ACC112 (cell line): ENCODE measurements at regions not wholly inside any gene's neighbourhood (a gene's known extent, or its start where the extent isn't known, plus 50 kb on each side); places are given as distances from the start of the nearest gene placed in this dataset.
"Not testable (repeated sequence)": the region's sequence is repeated elsewhere in the genome, so short reads cannot be mapped to it uniquely, and the experiment has no call there.

ENCODE experiments used
- H2AFZ ChIP-seq: fragments of 200-600 bp; sonication (generic); one replicate; pipeline ENCODE4 v1.6.0; 2017; ENCODE audit warnings: antibody characterized with exemption, low read length; ENCODE audit not compliant: unreplicated experiment
- H3K27ac ChIP-seq: fragments of 200-600 bp; sonication (generic); 2 replicates; pipeline ENCODE4 v1.5.1; 2014; ENCODE audit warnings: low read depth, mild to moderate bottlenecking, antibody characterized with exemption, low read length, moderate library complexity
- H3K27me3 ChIP-seq: fragments of 200-600 bp; sonication (generic); 2 replicates; pipeline ENCODE4 v1.6.1; 2014; ENCODE audit warnings: mild to moderate bottlenecking, antibody characterized with exemption, low read length, moderate library complexity, mixed read lengths; ENCODE audit not compliant: insufficient read depth
- H3K36me3 ChIP-seq: fragments of 200-600 bp; sonication (generic); 2 replicates; pipeline ENCODE4 v1.6.1; 2016; ENCODE audit warnings: mild to moderate bottlenecking, antibody characterized with exemption, low read length, moderate library complexity, mixed read lengths; ENCODE audit not compliant: insufficient read depth
- H3K4me1 ChIP-seq: fragments of 200-600 bp; sonication (generic); one replicate; pipeline ENCODE4 v1.6.1; 2016; ENCODE audit warnings: low read length, mixed read lengths; ENCODE audit not compliant: insufficient read depth, unreplicated experiment, control insufficient read depth
- H3K4me3 ChIP-seq: fragments of 200-600 bp; sonication (generic); 2 replicates; pipeline ENCODE4 v1.5.1; 2014; ENCODE audit warnings: mild to moderate bottlenecking, low read depth, low read length
- H3K79me2 ChIP-seq: fragments of 200-600 bp; sonication (generic); one replicate; pipeline ENCODE4 v1.6.0; 2016; ENCODE audit warnings: low read length; ENCODE audit not compliant: control insufficient read depth, unreplicated experiment, insufficient read depth

DNA sequence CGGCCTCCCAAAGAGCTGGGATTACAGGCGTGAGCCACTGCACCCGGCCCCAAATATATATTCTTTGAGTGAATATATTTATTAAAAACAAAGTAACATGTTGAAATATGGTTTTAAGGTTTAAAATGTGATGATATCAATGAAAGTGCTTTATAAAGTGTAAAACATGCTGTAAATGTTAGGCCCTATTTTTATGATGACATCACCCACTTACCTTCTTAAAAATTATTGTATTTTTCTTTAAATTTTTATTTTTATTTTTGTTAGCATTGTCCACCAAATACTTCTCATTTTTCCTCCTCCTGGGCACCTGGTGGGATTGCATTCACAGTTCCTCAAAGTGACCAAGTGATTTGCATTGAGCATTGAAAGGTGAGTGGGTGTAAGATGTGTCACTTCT, 152.6 kb upstream of the TBX3 start:
- Histone ChIP-seq H3K36me3 (peaks cover 3% of the 10 kb centered on the region; the same call in 1 of the 2 replicates), H3K4me3 (no peak overlapping the region), H3K27me3 (no peaks in the 10 kb centered on the region), H3K79me2 (no peaks in the 10 kb centered on the region), H3K27ac (no peak overlapping the region), H3K4me1 (peaks cover 15% of the 10 kb centered on the region), H2AFZ (no peak overlapping the region)

DNA sequence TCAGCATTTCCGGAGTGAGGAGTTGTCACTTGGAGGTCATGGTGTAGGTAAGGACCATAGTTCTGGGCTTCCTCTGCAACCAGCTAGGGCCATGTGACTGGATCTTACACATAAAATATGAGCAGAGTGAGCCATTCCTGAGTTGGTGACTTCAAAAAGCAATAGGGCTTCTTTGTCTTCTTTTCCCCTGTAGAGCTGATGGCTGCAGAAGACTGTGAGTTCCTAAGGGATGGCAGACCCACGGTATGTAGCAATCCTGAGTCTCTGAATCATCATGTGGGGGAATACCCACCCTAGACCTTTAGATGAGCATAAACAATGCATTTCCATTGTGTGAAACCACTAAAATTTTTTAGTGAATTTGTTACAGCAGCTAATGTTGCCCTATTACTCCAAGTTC, 151.1 kb upstream of the TBX3 start:
- H2AFZ ChIP-seq = no peak overlapping the region
- no peaks in the 10 kb centered on the region for H3K79me2 ChIP-seq
- H3K4me3 ChIP-seq = 0 out of 2 replicates have a peak overlapping the region, but pooled peaks have one; percentile 19
- peak overlapping the region; percentile 53 for H3K27ac ChIP-seq
- peaks cover 3% of the 10 kb centered on the region; the same call in 1 of the 2 replicates for H3K36me3 ChIP-seq
- no peaks in the 10 kb centered on the region for H3K27me3 ChIP-seq
- H3K4me1 ChIP-seq = peaks cover 15% of the 10 kb centered on the region

DNA sequence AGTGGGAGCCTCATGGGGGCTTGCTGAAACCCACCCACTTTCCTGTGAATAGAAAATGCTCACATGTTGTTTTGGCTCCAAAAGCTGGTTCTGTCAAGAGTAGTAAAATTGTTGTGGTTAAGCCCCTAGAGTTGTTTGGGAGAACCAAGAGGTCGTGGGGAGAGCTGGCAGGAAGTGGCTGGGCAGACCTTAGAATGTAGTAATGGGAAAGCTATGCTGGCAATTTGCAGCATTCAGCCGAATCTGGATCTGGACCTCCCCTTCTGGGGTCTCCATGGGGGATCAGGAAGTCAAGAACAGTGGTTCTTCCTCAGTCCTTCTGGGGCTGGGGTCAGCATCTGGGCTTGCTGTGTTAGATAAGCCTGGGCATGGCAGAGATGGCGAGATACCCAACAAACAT, 150.6 kb upstream of the TBX3 start:
- peaks cover 15% of the 10 kb centered on the region for H3K4me1 ChIP-seq
- no peaks in the 10 kb centered on the region for H3K27me3 ChIP-seq
- H3K79me2 ChIP-seq = no peaks in the 10 kb centered on the region
- H2AFZ ChIP-seq = no peak overlapping the region
- H3K36me3 ChIP-seq = peaks cover 3% of the 10 kb centered on the region; the same call in 1 of the 2 replicates
- 0 out of 2 replicates have a peak overlapping the region, but pooled peaks have one; percentile 19 for H3K4me3 ChIP-seq
- peak overlapping the region; percentile 53 for H3K27ac ChIP-seq

DNA sequence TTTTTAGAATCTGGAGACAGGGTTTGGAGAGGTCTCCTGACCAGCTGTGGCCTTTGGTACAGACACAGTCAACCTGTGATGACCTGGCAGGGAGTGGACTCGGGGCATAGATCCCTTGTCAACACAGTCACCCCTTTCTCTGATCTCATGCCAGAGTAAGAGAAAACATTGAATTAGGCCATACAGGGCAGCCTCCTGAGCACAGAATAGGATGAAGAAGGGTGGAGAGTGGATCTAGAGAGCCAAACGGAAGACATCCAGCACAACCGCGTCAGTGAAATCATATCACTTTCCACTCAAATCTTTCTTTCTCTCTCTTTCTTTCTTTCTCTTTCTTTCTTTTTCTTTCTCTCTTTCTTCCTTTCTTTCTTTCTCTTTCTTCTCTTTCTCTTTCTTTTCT, 145.9 kb upstream of the TBX3 start:
- H3K36me3 ChIP-seq = no peaks in the 10 kb centered on the region
- no peak overlapping the region for H3K4me3 ChIP-seq
- peaks cover 12% of the 10 kb centered on the region for H3K4me1 ChIP-seq
- no peaks in the 10 kb centered on the region for H3K27me3 ChIP-seq
- no peak overlapping the region for H3K27ac ChIP-seq
- H3K79me2 ChIP-seq = no peaks in the 10 kb centered on the region
- H2AFZ ChIP-seq = no peak overlapping the region

DNA sequence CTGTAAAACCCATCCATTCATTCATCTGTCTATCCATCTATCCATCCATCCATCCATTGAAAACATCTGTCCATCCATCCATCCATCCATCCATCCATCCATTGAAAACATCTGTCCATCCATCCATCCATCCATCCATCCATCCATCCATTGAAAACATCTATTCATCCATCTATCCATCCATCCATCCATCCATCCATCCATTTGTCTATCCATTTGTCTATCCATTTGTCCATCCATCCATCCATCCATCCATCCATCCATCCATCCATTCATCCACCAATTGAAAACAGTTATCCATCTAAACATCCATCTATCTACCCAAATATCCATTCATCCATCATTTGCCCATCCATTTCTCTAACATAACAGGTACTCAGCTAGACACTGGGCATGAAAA, 145.3 kb upstream of the TBX3 start:
- not testable (repeated sequence) for H3K27ac ChIP-seq, H3K27me3 ChIP-seq, H3K4me3 ChIP-seq, H2AFZ ChIP-seq, H3K4me1 ChIP-seq, H3K79me2 ChIP-seq, H3K36me3 ChIP-seq

DNA sequence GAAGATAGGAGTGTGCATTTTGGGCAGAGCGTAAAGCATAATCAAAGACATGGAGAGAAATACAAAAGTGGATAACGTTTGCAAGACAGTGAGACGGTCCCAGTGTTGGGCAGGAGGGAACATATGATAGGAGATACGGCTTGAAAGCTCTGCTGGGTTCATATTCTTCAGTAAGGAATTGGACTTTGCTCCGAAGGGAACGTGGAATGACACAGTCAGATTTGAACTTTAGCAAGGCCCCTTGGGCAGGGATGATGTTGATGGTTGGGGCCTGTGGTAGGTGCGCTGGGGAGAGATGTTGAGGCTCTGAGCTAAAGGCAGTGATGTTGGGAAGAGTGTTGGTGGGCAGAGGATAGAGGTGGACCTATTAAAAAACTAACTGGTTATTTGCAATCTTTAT, 143.5 kb upstream of the TBX3 start:
- Histone ChIP-seq H3K27ac (no peak overlapping the region), H3K27me3 (no peaks in the 10 kb centered on the region), H3K4me3 (no peak overlapping the region), H3K36me3 (no peaks in the 10 kb centered on the region), H3K4me1 (no peaks in the 10 kb centered on the region), H2AFZ (no peak overlapping the region), H3K79me2 (no peaks in the 10 kb centered on the region)

DNA sequence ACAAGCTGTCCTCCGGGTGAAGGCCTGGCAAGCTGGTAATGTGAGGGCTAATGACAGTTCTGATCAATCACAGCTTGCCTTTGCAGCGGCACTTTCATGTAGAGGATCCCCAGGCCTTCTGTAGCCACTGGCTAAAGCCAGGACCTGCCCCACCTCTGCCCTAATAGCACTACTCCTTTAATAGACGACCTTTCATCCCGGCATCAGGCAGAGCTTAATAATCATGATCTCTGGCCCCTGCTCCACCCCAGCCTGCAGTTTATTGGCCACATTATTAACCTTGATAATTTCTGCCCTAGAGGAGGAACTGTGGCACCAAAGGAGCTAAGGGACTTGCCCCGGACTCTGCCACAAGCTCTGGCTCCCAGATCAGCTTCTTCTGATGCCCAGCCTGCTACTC, 142.3 kb upstream of the TBX3 start:
- Histone ChIP-seq H3K27me3 (no peaks in the 10 kb centered on the region), H3K36me3 (no peaks in the 10 kb centered on the region), H3K4me3 (no peak overlapping the region), H3K79me2 (no peaks in the 10 kb centered on the region), H3K27ac (no peak overlapping the region), H3K4me1 (no peaks in the 10 kb centered on the region), H2AFZ (no peak overlapping the region)

DNA sequence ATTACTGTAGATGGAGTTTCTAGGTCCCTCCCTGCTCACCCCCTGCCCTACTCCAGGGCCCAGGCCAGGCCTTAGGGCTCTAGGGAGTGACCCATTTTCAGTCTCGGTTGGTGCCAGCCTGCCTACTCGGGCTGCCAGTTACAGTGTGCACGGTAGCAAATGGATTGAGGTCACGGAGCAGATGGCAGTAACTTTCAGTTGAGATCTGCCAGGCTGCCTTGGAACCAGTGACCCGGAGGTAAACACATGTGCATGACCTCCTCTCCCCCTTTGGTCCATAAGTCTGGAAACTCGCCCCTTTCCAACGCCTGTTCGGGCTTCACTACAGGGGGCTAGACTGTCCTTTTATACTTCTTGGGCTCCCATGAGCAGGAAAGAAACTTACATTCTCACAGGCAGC, 139.7 kb upstream of the TBX3 start:
- H3K4me1 ChIP-seq = no peaks in the 10 kb centered on the region
- no peak overlapping the region for H2AFZ ChIP-seq
- no peak overlapping the region for H3K4me3 ChIP-seq
- H3K27me3 ChIP-seq = no peaks in the 10 kb centered on the region
- no peaks in the 10 kb centered on the region for H3K79me2 ChIP-seq
- no peaks in the 10 kb centered on the region for H3K36me3 ChIP-seq
- no peak overlapping the region for H3K27ac ChIP-seq

DNA sequence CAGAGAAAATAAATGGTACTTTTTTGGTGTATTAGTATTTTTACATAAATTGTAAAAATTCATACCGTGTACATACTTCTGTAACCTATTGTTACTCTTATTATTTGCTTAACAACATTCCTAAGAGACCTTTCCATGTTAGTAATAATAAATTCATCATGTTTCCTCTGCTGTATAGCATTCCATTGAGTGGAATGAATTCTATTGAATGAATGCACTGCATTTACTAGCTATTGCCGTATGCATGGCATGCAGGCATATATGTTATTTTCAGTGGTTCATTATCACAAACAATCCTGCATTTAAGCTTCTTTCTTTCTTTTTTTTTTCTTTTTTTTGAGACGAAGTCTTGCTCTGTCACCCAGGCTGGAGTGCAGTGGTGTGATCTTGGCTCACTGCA, 137.6 kb upstream of the TBX3 start:
- no peak overlapping the region for H3K4me3 ChIP-seq
- no peak overlapping the region for H2AFZ ChIP-seq
- no peaks in the 10 kb centered on the region for H3K79me2 ChIP-seq
- H3K4me1 ChIP-seq = no peaks in the 10 kb centered on the region
- no peak overlapping the region for H3K27ac ChIP-seq
- no peaks in the 10 kb centered on the region for H3K27me3 ChIP-seq
- H3K36me3 ChIP-seq = no peaks in the 10 kb centered on the region

DNA sequence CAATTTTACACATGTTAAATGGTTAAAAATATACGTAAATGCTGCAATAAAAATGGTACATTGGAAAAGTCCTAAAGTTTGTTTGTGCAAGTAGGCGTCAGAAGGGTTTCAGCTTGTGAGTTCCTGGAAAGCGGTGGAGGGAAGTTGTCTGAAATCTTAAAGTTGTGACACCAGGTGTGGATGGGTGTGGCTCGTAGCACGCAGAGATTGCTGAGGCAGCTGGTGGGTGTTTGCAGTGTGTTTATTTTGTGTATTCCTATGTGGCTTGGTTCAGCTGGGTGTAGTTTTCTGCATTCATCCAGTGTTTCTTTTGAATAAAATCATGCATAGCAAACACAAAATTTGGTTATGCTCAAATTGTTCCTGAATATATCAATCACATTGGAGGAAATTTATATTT, 136.8 kb upstream of the TBX3 start:
- no peaks in the 10 kb centered on the region for H3K27me3 ChIP-seq
- H3K36me3 ChIP-seq = no peaks in the 10 kb centered on the region
- no peaks in the 10 kb centered on the region for H3K79me2 ChIP-seq
- H3K27ac ChIP-seq = no peak overlapping the region
- H3K4me1 ChIP-seq = no peaks in the 10 kb centered on the region
- no peak overlapping the region for H3K4me3 ChIP-seq
- no peak overlapping the region for H2AFZ ChIP-seq

DNA sequence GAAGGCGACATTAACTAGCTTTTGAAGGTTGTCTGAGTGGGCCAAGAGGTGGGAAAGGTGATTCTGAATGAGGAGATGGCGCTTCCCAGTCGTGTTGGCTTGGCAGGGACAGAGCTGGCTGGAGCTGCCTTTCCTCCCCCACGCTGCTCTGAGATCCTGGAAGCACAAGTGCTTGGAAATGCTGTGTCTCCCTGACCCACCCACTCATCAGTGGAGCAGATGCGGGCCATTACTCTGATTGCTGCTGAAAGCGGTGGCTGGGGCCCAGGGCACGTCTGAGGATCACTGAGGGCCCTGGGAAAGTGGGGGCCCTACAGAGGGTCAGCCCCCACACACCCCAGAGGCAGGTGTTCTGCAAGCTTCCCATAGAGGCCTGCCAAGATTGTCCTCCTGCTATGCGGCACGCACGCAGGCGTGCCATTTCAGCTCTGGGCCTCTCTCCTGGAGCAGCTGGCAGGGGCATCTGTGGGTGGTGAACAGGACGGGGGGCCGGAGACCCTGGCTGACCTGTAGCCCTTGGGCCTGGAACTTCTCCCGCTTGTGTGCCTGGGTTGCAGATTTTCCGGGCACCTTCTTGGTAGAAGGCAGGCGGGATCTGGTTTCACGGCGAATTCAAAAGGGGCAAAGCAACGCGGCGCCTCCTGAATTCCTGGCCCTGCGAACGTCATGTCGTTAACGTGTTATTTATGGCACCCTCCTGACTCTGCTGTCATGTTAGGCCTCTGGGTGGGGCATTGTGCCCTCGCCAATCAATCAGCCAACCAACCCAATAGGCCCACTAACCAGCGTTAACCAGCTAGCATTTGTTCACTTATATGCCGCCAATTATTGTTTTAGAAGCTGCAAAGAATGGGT, 133.8 kb upstream of the TBX3 start:
- Histone ChIP-seq H3K27ac (no peak overlapping the region), H3K36me3 (no peaks in the 10 kb centered on the region), H3K4me1 (no peaks in the 10 kb centered on the region), H3K27me3 (no peaks in the 10 kb centered on the region), H3K79me2 (no peaks in the 10 kb centered on the region), H2AFZ (no peak overlapping the region), H3K4me3 (no peak overlapping the region)
